Activated naive CD8-positive, alpha-beta T cell treated with anti-CD3 and anti-CD28 coated beads, Interleukin-2, amount 50 U/mL, for 24 hours (primary cell): ENCODE measurements at regions not wholly inside any gene's neighbourhood (a gene's known extent, or its start where the extent isn't known, plus 50 kb on each side); places are given as distances from the start of the nearest gene placed in this dataset.
"Not testable (repeated sequence)": the region's sequence is repeated elsewhere in the genome, so short reads cannot be mapped to it uniquely, and the experiment has no call there.

Experiments
- ATAC-seq: fragments of 150-1000 bp; cut with Tn5 transposase; one replicate; pipeline ENCODE4 v1.10.0; 2021
- DNase-seq: peaks from one replicate; pipeline ENCODE4 v3.0.0; 2021
- H3K27ac Mint-ChIP-seq: one replicate; pipeline ENCODE4 v1.8.0; 2021; ENCODE audit warnings: mild to moderate bottlenecking, mixed read lengths
- H3K27me3 Mint-ChIP-seq: one replicate; pipeline ENCODE4 v1.8.0; 2021; ENCODE audit warnings: mixed read lengths
- H3K36me3 Mint-ChIP-seq: one replicate; pipeline ENCODE4 v1.8.0; 2021; ENCODE audit warnings: low read depth, mixed read lengths
- H3K4me1 Mint-ChIP-seq: one replicate; pipeline ENCODE4 v1.8.0; 2021; ENCODE audit warnings: mixed read lengths
- H3K4me3 Mint-ChIP-seq: one replicate; pipeline ENCODE4 v1.8.0; 2021; ENCODE audit warnings: mild to moderate bottlenecking, moderate library complexity, mixed read lengths
- H3K9me3 Mint-ChIP-seq: one replicate; pipeline ENCODE4 v1.8.0; 2021; ENCODE audit warnings: mixed read lengths

DNA sequence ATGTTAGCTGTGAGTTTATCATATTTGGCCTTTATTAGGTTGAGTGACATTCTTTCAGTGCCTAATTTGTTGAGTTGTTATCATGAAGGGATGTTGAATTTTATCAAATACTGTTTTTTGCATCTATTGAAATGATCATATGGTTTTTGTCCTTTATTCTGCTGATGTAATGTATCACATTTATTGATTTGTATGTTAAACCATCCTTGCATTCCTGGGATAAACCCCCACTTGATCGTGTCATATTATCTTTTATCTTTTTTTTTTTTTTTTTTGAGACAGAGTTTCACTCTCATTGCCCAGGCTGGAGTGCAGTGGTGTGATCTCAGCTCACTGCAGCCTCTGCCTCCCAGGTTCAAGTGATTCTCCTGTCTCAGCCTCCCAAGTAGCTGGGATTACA lies 51.9 kb upstream of the MFGE8 start:
- ATAC-seq, DNase-seq, H3K4me3 Mint-ChIP-seq, H3K36me3 Mint-ChIP-seq, H3K4me1 Mint-ChIP-seq, H3K27ac Mint-ChIP-seq, H3K27me3 Mint-ChIP-seq: not testable (repeated sequence)
- peaks cover 27% of the 10 kb centered on the region for H3K9me3 Mint-ChIP-seq

DNA sequence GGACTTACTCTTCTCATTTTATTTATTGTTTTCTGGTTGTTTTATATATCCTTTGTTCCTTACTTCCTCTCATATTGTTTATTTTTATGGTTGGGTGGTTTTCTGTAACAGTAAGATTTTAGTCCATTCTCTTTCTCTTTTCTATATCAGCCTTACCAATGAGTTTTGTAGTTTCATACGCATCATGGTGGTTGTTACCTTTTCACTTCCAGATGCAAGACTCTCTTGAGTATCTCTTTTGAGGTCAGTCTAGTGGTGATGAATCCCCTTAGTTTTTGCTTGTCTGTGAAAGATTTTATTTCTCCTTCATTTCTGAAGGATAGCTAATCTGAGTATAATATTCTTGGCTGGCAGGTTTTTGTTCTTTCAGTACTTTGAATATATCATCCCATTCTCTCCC lies 57.1 kb upstream of the MFGE8 start:
- Mint-ChIP-seq H3K27me3 (peaks cover 6% of the 10 kb centered on the region), H3K4me3 (no peak overlapping the region), H3K27ac (no peak overlapping the region), H3K36me3 (peaks cover 4% of the 10 kb centered on the region), H3K9me3 (peaks cover 29% of the 10 kb centered on the region), H3K4me1 (no peaks in the 10 kb centered on the region)
- DNase-seq (no peak), ATAC-seq (no peak)

DNA sequence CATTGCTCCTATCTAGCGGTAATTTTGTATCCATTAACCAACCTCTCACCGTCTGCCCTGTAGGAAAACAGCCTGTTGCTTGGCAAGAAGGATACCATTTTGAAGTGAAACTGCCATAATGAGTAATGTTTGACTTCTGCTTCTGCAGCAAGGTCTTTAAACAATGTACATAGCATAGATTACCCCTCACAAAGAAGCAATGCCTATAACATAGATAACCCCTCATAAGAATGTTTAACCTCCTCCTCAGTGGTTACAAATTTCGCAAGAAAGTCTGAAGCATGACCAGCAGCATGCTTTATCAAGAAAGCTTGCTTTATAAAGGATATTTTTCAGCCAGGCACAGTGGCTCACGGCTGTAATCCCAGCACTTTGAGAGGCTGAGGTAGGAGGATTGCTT lies 61.2 kb upstream of the MFGE8 start:
- Mint-ChIP-seq H3K36me3 (no peaks in the 10 kb centered on the region), H3K27ac (no peak overlapping the region), H3K9me3 (peaks cover 13% of the 10 kb centered on the region), H3K4me1 (no peaks in the 10 kb centered on the region), H3K27me3 (peaks cover 9% of the 10 kb centered on the region), H3K4me3 (no peak overlapping the region)
- DNase-seq (no peak), ATAC-seq (no peak)

DNA sequence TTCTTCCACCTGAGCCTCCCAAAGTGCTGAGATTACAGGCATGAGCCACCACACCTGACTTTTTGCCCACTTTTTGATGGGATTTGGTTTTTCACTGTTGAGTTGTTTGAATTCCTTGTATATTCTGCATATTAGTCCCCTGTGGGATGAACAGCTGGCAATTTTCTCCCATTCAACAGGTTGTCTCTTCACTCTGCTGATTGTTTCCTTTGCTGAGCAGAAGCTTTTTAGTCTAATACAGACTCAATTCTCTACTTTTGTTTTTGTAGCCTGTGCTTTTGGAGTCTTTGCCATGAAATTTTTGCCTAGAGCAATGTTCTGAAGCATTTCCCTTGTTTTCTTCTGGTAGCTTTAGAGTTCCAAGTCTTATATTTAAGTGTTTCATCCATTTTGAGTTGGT lies 62.7 kb upstream of the MFGE8 start:
- no peak overlapping the region for H3K27ac Mint-ChIP-seq
- no peak overlapping the region for H3K4me3 Mint-ChIP-seq
- DNase-seq: no peak
- H3K9me3 Mint-ChIP-seq: no peaks in the 10 kb centered on the region
- H3K36me3 Mint-ChIP-seq: no peaks in the 10 kb centered on the region
- ATAC-seq: no peak
- peaks cover 12% of the 10 kb centered on the region for H3K27me3 Mint-ChIP-seq
- no peaks in the 10 kb centered on the region for H3K4me1 Mint-ChIP-seq

DNA sequence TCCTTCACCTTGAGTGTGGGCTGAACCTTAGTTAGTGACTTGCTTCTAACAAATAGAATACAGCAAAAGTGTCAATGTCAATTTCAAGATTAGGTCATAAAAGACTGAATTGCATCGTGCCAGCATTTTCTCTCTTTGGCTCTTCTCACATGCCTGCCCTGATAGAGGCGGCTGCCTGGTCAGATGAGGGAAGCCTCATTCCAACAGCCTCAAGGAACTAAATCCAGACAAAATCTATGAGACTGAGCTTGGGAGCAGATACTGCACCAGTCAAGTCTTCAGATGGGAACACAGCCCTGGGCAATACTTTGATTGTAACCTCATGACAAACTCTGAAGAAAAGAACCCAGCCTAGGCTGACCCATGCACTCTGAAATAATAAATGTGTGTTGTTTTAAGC lies 63.5 kb upstream of the MFGE8 start:
- DNase-seq (no peak), ATAC-seq (no peak)
- H3K36me3 Mint-ChIP-seq: no peaks in the 10 kb centered on the region
- no peak overlapping the region for H3K27ac Mint-ChIP-seq
- H3K4me3 Mint-ChIP-seq: no peak overlapping the region
- peaks cover 9% of the 10 kb centered on the region for H3K27me3 Mint-ChIP-seq
- no peaks in the 10 kb centered on the region for H3K9me3 Mint-ChIP-seq
- H3K4me1 Mint-ChIP-seq: no peaks in the 10 kb centered on the region

DNA sequence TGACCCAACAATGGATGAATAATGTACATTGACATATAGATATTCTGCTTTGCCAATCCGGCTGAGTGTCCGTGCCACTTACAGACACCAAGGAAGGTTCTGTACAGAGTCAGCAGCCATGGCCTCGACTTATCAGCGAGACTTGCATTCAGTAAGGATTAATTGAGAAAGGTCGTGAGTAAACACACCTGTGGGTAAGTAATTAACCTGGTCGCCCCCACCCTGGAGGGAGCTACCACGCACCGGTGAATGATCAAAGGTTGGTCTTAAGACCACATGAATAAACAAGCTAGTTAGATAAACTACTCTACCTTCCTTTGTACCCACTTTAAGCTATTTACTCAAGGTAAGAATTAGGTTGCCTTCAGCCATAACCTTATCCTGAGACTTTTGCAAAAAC lies 66.5 kb upstream of the MFGE8 start:
- H3K4me3 Mint-ChIP-seq: no peak overlapping the region
- no peaks in the 10 kb centered on the region for H3K9me3 Mint-ChIP-seq

DNA sequence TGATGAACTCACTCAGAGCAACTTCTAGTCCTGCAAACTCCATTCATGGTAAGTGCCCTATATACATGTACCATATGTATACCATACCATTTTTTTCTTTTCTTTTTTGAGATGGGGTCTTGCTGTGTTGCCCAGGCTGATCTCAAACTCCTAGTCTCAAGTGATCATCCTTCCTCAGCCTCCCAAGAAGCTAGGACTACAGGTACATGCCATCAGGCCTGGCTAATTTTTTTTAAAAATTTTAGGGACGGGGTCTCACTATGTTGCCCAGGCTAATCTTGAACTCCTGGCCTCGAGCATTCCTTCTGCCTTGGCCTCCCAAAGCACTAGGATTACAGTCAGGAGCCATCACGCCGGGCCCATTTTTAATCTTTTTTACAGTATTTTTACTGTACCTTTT lies 67.3 kb upstream of the MFGE8 start:
- no peak overlapping the region for H3K4me3 Mint-ChIP-seq
- peaks cover 2% of the 10 kb centered on the region for H3K4me1 Mint-ChIP-seq
- H3K9me3 Mint-ChIP-seq: no peaks in the 10 kb centered on the region
- no peak overlapping the region for H3K27ac Mint-ChIP-seq
- peaks cover 8% of the 10 kb centered on the region for H3K27me3 Mint-ChIP-seq
- no peaks in the 10 kb centered on the region for H3K36me3 Mint-ChIP-seq
- no peak for ATAC-seq
- DNase-seq: no peak

More for the DNA sequence above, 66.5 kb upstream of the MFGE8 start:
- ATAC-seq (no peak), DNase-seq (no peak)
- no peaks in the 10 kb centered on the region for H3K36me3 Mint-ChIP-seq
- H3K27ac Mint-ChIP-seq: no peak overlapping the region
- peaks cover 2% of the 10 kb centered on the region for H3K4me1 Mint-ChIP-seq
- H3K27me3 Mint-ChIP-seq: peaks cover 9% of the 10 kb centered on the region

DNA sequence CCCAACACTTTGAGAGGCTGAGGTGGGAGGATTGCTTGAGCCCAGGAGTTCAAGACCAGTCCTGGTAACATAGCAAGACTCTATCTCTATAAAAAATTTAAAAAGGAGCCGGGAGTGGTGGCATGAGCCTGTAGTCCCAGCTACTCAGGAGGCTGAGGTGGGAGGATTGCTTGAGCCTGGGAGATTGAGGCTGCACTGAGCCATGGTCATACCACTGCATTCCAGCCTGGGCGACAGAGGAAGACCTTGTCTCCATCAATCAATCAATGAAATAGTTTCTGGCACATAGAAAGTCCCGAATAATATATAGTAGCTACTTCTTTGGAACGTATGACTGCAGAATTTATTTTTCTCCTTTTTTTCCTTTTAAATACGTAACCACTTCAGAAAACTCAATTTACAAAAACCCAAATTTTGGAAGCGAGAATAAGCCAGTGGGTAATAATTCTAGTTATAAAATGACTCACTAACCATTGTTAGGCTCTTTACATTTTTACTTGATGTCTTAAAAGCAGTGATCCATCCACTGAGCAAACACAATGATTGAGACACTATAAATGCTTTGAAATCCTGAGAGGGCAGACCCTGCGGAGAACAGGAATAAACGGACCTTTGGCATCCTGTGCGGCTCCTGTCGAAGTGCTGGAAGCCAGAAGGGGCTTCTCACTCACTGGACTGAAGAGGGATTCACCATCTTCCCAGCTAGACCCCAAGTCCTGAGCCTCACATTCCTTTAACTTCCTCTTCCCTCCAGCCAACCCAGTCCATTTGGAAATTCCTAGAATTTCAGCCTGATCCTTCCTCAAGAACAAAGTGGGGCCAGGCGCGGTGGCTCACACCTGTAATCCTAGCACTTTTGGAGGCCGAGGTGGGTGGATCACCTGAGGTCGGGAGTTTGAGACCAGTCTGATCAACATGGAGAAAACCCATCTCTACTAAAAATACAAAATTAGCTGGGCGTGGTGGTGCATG lies 68.4 kb upstream of the MFGE8 start:
- Mint-ChIP-seq H3K4me1 (peaks cover 2% of the 10 kb centered on the region), H3K36me3 (no peaks in the 10 kb centered on the region), H3K27me3 (peaks cover 3% of the 10 kb centered on the region), H3K4me3 (no peak overlapping the region), H3K9me3 (no peaks in the 10 kb centered on the region), H3K27ac (no peak overlapping the region)
- no peak for DNase-seq
- no peak for ATAC-seq

DNA sequence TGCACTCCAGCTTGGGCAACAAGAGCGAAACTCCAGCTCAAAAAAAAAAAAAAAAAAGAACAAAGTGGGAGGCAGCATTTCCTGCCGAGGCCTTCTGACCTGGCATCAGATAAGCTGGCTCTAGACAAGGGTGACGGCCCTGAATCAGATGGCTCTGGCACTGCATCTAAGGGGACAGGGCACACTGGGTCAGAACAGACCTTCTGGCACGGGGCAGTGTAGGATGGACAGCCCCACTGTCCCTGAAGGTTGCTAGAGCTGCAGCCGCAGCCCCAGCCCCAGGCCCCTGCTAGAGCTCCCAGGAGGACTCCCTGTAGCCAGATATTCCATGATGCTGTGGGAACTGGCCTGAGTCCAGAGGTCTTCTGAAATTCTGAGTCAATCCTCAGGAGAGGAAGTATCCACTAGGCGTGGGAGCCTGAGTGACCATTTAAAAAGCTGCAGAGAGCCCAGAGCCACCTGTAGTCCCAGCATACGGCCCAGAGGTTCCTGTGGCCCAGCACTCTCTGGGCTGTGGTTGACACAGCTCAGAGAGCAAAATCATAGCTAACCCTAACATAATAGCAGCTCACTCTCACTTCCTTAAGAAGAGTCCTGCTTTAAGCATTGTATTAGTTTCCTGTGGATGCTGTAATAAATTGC lies 69.2 kb upstream of the MFGE8 start:
- H3K27me3 Mint-ChIP-seq: peaks cover 3% of the 10 kb centered on the region
- no peak overlapping the region for H3K27ac Mint-ChIP-seq
- H3K4me1 Mint-ChIP-seq: peaks cover 2% of the 10 kb centered on the region
- no peaks in the 10 kb centered on the region for H3K36me3 Mint-ChIP-seq
- no peak for DNase-seq
- no peak for ATAC-seq
- no peak overlapping the region for H3K4me3 Mint-ChIP-seq
- no peaks in the 10 kb centered on the region for H3K9me3 Mint-ChIP-seq

DNA sequence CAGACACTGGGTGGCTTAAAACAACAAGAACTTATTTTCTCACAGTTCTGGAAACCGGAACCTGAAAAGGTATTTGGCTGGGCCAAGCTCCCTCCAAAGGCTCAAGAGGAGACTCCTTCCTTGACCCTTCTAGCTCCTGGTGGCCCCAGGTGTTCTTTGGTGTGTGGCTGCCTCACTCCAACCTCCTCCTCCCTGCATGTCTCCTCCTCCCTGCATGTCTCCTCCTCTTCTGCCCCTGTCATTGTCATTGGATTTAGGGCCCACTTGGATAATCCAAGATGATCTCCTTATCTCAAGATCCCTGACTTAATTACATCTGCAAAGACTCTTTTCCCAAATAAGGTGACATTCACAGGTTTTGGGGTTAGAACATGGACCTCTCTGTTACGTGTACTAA lies 69.8 kb upstream of the MFGE8 start:
- no peaks in the 10 kb centered on the region for H3K36me3 Mint-ChIP-seq
- H3K4me3 Mint-ChIP-seq: no peak overlapping the region
- H3K4me1 Mint-ChIP-seq: peaks cover 2% of the 10 kb centered on the region
- no peaks in the 10 kb centered on the region for H3K9me3 Mint-ChIP-seq
- no peak for ATAC-seq
- H3K27ac Mint-ChIP-seq: no peak overlapping the region
- no peak for DNase-seq
- peaks cover 3% of the 10 kb centered on the region for H3K27me3 Mint-ChIP-seq

DNA sequence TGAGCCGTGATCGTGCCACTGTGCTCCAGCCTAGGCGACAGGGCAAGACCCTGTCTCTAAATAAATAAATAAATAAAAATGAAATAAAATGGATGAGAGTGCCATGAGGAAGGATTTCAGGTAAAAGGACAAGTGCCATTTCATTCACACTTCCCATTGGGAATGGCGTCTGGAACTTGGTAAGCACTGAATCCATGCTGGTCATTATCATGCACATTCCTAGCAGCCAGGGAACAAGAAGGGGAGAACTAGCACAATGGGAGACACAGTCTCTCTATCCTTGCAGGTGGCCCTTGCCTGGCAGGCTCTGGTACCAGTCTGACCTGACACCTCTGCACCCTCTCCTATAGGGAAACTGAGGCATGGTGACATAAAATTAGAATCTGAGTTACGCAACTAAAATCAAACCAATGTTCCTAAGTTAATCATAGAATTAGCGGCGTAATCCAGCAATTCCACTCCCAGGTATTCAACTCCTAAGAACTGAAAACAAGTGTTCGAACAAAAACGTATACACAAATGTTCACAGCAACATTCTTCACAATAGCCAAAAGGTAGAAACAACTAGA lies 70.8 kb upstream of the MFGE8 start:
- Mint-ChIP-seq H3K4me1 (peaks cover 2% of the 10 kb centered on the region), H3K27ac (no peak overlapping the region), H3K4me3 (no peak overlapping the region), H3K36me3 (no peaks in the 10 kb centered on the region), H3K9me3 (no peaks in the 10 kb centered on the region), H3K27me3 (peaks cover 3% of the 10 kb centered on the region)
- ATAC-seq (no peak), DNase-seq (no peak)

DNA sequence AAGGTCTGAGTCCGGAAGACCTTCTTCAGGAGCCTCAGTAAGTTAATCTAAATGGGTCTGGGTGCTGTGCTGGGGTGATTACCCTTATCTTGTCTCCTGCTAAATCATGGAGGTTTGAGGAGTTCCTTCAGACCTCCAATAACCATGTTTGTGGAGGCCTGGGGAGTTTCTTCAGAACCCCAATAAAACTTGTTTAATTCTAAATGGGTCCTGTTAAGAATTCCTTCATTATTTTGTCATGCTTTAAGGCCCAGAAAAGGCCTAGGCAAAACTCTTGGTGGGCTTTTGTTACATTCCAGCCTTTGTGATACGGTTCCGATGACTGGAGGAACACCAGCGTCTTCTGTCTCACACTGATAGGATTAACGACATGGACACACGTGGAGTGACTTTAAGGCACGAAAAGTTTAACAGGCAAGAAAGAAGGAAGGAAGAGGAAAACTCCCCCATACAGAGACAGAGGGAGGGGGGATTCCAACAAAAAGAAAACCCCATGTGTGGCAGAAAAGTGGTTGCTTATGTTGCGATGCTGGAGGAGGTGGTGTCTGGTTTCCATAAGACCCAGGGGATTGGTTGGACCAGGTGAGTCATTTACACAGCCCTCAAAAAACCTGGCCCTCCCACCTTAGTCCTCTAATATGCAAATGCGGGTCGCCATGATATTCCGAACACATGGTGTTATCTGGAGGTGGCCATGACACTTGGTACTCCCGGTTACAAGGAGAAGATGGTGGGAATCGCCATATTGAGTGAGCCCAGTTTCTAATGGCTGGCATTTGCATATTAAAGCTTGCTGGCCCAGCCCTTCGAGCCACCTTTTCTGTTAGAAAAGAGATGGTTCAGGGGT lies 72.6 kb upstream of the MFGE8 start:
- ATAC-seq (no peak), DNase-seq (no peak)
- Mint-ChIP-seq H3K36me3 (no peaks in the 10 kb centered on the region), H3K9me3 (no peaks in the 10 kb centered on the region), H3K27me3 (no peaks in the 10 kb centered on the region), H3K27ac (no peak overlapping the region), H3K4me1 (peaks cover 2% of the 10 kb centered on the region), H3K4me3 (no peak overlapping the region)

DNA sequence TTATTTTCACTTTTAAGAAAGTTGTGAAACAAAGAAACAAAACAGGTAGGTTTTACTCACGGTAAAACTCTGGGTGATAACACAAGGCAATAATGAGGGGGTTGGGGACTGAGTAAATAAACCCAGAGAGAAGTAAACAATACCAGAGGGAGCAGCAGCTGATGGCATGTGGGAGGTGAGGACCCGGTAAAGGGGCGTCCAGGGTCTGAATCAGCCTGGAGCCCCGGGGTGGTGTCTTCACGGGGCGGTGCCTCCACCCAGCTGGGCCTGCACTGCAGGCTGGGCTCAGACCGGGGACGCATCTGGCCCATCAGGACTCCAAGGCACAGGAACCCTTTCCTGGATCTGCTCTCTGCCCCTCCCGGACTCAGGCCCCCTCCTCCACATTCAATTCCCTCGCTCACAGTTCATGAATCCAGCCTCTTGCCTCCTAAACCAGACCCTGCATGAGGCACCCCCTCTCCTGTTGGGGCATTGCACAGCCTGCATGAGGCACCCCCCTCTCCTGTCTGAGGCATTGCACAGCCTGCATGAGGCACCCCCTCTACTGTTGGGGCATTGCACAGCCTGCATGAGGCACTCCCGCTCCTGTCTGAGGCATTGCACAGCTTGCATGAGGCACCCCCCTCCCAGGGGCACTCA lies 73.9 kb upstream of the MFGE8 start:
- Mint-ChIP-seq H3K27me3 (no peaks in the 10 kb centered on the region), H3K9me3 (no peaks in the 10 kb centered on the region)

DNA sequence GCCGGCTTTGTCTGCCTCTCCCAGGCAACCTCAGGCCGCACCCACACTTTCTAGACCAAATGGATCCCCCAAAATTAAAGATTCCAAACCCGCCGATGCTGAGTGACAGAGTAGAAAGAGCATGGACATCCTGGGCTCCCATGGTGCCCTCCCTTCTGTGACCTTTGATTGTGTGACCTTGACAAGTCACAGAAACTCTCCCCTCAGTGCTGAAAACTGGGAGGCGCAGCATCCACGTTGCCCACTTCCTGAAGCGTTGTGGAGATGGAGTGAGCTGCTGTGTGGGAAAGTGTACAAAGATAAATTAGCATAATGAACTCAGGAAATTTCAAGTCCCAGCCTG lies 74.4 kb upstream of the MFGE8 start:
- no peaks in the 10 kb centered on the region for H3K36me3 Mint-ChIP-seq
- no peaks in the 10 kb centered on the region for H3K9me3 Mint-ChIP-seq
- peaks cover 2% of the 10 kb centered on the region for H3K4me1 Mint-ChIP-seq
- DNase-seq: no peak
- no peaks in the 10 kb centered on the region for H3K27me3 Mint-ChIP-seq
- H3K27ac Mint-ChIP-seq: no peak overlapping the region
- no peak for ATAC-seq
- no peak overlapping the region for H3K4me3 Mint-ChIP-seq

More for the DNA sequence above, 73.9 kb upstream of the MFGE8 start:
- DNase-seq (no peak), ATAC-seq (no peak)
- Mint-ChIP-seq H3K27ac (no peak overlapping the region), H3K4me1 (peaks cover 2% of the 10 kb centered on the region), H3K4me3 (no peak overlapping the region), H3K36me3 (no peaks in the 10 kb centered on the region)
